ENCODE measurements at regions not wholly inside any gene's neighbourhood (a gene's known extent, or its start where the extent isn't known, plus 50 kb on each side); places are given as distances from the start of the nearest gene placed in this dataset.

GRCh38 chr16:6645768-6646568 lies 686.7 kb upstream of the RBFOX1 start:
- no peak for DNase-seq (ENCODE audit: low spot score)
- intact Hi-C loops (cut with DNase I), result loop anchor here (10.0 kb wide), 1 partner anchor 1411 kb away; no protein-coding TSS in a partner anchor

DNA sequence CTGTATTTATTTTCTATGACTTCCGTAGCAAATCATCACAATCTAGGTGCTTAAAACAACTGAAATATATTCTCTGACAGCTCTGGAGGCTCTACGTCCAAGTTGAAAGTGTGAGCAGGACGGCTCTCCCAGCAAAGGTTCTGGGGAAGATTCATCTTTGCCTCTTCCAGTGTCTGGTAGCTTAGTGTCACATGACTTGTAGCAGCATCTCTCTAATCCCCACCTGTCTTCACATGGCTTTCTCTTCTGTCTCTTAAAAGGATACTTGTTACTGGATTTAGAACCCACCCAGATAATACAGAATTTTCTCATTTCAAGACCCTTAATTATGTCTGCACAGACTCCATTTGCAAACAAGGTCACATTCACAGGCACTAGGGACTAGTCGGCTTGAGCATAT lies 687.7 kb upstream of the RBFOX1 start:
- intact Hi-C loops (cut with DNase I), result loop anchor here (5.0 to 10.0 kb wide), 2 partner anchors 1143 to 1410 kb away; no protein-coding TSS in a partner anchor
- DNase-seq (ENCODE audit: low spot score), result no peak

DNA sequence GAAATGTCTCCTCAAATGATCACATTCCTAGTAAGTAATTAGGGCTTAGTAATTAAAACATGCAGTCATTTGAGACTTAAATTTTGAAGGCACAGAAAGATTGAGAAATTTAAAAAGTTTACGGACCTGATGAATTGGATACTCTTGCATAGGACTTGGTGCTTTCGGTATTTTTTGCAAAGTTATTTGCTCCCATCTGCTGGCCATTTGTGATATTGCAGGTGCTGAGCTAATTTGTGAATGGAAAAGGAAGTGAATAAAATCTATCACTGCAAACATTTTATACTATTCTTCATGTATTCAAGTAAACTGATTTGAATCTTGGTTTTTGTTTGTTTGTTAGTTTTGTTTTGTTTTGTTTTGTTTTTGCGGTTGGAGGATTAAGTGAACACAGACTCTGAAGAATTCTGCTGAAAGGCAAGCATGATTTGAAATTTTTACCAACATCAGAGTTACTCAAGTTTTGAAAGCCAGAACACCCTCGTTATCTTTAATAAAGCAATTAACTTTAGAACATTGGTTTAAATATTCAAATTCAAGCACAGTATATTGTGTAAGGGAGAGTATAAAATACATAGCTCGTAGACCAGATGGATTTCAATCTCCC lies 689.5 kb upstream of the RBFOX1 start:
- DNase-seq (ENCODE audit: low spot score), result no peak
- intact Hi-C loops (cut with DNase I), result loop anchor here (5.0 to 10.0 kb wide), 2 partner anchors 1141 to 1408 kb away; no protein-coding TSS in a partner anchor

DNA sequence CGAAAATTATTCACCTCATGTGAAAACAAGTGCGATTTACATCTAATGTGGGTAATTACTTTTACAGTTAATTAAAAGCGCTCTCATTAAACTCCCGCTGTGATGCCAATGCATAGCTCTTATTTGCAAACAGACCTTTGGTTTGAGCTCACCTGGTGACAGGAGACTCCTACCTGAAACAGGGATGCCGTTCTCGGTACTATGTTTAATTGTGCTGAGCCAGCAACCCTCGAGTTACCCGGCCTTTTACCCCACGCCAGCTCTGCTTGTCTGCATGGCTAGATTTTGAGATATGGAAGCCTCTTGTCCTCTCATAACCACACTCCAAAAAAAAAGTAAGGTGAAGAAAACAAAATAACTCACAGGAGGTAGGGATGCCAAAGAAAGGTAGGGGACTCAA lies 690.4 kb upstream of the RBFOX1 start:
- intact Hi-C loops (cut with DNase I), result loop anchor here (5.0 to 10.0 kb wide), 2 partner anchors 1140 to 1407 kb away; no protein-coding TSS in a partner anchor
- DNase-seq (ENCODE audit: low spot score), result no peak

GRCh38 chr16:6641091-6641490 lies 691.6 kb upstream of the RBFOX1 start:
- intact Hi-C loops (cut with DNase I), result loop anchor here (5.0 to 10.0 kb wide), 2 partner anchors 1139 to 1406 kb away; no protein-coding TSS in a partner anchor
- DNase-seq (ENCODE audit: low spot score), result no peak

GRCh38 chr16:6636457-6636856 lies 696.2 kb upstream of the RBFOX1 start:
- intact Hi-C loops (cut with DNase I), result no loop called here
- no peak for DNase-seq (ENCODE audit: low spot score)

DNA sequence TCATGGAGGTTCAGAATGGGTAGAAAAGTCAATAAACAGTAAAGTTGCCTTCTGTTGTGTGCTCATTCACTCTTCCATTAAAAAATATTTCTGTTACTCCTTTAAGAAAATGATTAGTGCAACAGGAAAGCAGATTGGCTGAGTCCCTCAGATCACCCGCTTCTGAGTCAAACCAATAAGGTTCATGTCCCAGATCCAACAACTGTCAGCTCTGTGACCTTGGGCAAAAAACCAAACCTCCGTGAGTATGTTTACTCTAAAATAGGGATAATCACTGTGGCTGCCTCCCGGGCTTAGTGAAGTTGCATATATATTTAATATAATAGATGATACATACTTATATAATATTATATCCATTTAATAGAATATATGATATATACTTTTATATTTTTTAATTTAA lies 698.5 kb upstream of the RBFOX1 start:
- DNase-seq (ENCODE audit: low spot score), result no peak
- intact Hi-C loops (cut with DNase I), result no loop called here

GRCh38 chr16:6633456-6633855 lies 699.2 kb upstream of the RBFOX1 start:
- intact Hi-C loops (cut with DNase I), result no loop called here

DNA sequence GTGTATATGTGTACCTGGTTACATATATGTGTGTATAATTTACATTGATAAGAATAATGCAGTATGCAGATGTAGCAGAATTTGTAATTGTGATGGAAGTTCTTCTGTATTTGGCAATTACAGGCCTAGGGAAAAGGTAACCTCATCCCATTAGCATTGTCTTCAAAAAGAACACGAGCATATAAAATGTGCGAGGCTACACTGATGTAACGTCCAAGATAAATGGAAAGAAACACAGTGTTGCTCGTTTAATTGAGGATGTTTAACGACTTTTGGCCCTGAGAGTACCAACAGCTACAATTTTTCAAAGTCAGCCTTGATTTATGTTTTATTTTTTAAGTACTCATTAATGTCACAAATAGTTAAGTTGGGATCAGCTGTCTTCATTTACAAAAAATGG lies 703.5 kb upstream of the RBFOX1 start:
- intact Hi-C loops (cut with DNase I), result no loop called here

More at GRCh38 chr16:6633456-6633855, 699.2 kb upstream of the RBFOX1 start:
- DNase-seq (ENCODE audit: low spot score), result no peak

DNA sequence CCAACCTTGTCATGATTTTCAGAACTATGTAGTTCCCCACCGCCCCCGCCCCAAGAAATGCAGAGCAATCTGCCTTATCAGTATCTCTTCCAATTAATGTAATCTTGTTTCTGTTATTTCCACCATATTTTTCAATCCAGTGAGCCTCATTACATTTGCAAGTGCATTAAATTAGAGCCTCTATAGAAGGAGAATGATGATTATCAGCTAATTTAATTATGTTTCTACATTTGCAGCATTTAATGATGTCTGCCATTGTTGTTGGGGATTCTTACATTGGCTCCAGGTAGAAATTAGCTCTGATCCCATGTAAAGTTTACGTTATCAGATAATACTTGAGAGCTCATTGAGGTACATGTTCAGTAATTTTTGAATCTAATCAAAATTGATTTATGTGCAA lies 707.0 kb upstream of the RBFOX1 start:
- no peak for DNase-seq (ENCODE audit: low spot score)
- intact Hi-C loops (cut with DNase I), result no loop called here

More for the DNA sequence above, 703.5 kb upstream of the RBFOX1 start:
- no peak for DNase-seq (ENCODE audit: low spot score)

DNA sequence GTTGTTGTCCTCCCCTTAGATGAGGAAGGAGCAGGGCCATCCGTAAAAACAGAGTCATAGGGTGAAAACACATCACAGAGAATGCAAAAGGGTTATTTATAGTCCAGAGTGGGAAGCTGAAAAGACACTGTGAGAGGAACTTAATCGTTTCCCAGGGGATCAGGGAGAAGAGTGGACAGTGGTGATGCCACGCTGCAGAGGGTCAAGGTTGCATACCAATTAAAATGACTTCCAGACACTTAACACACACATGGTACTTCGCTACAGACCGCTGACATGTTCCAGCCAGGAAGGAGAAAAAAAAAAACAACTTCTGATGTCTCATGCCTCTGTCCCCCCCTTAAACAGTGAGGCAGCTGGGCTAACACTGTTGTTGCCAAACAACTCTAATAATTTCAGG lies 713.8 kb upstream of the RBFOX1 start:
- DNase-seq (ENCODE audit: low spot score), result no peak
- intact Hi-C loops (cut with DNase I), result no loop called here

GRCh38 chr16:6616746-6617145 lies 715.9 kb upstream of the RBFOX1 start:
- intact Hi-C loops (cut with DNase I), result no loop called here
- DNase-seq (ENCODE audit: low spot score), result no peak

DNA sequence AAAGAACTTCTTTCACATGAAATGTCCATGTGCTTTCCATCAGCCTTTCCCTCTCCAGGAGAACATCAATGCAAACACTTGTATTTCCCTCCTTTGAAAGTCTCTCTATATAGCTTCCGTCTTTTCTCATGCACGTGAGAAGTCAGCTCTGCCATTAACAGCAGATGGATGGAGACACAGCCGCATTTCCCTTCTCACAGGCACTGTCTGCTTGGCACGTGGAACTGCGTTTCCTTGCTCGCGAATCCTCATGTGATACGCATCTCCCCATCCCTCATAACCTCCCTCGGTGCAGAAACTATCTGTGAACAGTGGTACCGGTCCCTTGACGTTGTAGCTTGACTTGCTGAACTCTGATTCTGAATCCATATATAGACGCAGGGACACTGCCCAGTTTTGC lies 717.0 kb upstream of the RBFOX1 start:
- intact Hi-C loops (cut with DNase I), result no loop called here
- no peak for DNase-seq (ENCODE audit: low spot score)

DNA sequence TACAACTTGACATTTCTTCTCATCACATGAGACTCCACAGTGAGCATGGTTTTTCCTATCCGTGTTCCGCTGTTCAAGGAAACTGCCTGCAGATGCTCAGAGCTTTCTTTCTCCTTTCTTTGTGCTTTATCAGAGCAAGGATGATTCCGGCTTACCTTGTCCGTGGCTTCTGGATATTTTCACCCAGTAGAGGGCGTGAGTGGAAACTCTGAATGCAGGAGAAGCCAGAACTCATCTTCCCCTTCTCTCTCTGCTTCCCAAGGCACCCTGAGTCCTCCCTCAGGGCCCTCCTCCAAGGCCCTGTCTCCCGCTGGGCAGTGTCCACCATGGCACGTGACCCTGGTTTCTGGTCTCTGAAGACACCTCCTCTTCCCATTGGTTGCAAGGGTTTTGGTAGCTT lies 721.1 kb upstream of the RBFOX1 start:
- no peak for DNase-seq (ENCODE audit: low spot score)
- intact Hi-C loops (cut with DNase I), result no loop called here

GRCh38 chr16:6605490-6605889 lies 727.2 kb upstream of the RBFOX1 start:
- intact Hi-C loops (cut with DNase I), result no loop called here
- DNase-seq (ENCODE audit: low spot score), result no peak

- intact Hi-C loops (cut with DNase I), result no loop called here
- DNase-seq (ENCODE audit: low spot score), result no peak
These were observed 728.8 kb upstream of the RBFOX1 start for GRCh38 chr16:6603780-6604325.

GRCh38 chr16:6602405-6602804 lies 730.2 kb upstream of the RBFOX1 start:
- DNase-seq (ENCODE audit: low spot score), result no peak
- intact Hi-C loops (cut with DNase I), result no loop called here

GRCh38 chr16:6600167-6600566 lies 732.5 kb upstream of the RBFOX1 start:
- DNase-seq (ENCODE audit: low spot score), result no peak
- intact Hi-C loops (cut with DNase I), result no loop called here

DNA sequence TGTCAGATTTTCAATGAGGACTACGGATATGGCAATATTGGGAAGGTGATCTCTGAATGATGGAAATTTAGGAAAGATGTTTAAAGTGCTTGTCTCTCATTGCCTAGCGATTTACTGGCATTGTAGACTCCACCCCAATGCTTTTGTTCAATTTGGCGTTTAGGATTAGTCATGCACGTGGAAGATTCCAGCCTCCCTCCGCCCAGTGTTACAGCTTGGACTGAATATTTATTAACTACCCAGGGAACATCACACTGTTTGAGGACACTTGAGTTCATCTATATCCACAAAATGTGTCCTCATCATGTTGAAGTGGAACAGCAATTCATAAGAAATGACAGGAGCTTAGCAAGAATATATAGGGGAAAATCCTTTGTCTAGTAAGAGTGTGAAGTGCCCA lies 738.8 kb upstream of the RBFOX1 start:
- no peak for DNase-seq (ENCODE audit: low spot score)
- intact Hi-C loops (cut with DNase I), result no loop called here

DNA sequence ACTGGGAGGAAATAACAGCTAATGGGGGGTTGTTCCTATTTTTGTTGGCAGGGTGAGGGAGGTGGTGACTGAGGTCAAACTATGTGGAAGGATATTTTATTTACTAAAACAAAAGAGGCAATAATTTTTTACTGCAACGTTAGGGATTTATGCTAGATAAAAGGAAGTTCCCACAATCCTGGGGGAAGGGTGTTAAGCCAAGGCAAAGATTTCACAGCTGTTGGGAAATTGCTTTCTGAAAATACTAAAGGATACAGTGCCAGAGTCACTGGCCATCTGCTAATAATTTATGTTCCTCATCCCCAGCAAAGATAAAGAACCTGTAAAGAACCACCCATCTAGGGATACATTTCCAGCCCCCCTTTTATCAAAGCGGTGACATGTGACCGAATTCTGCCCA lies 756.0 kb upstream of the RBFOX1 start:
- DNase-seq (ENCODE audit: low spot score), result no peak
- intact Hi-C loops (cut with DNase I), result no loop called here

DNA sequence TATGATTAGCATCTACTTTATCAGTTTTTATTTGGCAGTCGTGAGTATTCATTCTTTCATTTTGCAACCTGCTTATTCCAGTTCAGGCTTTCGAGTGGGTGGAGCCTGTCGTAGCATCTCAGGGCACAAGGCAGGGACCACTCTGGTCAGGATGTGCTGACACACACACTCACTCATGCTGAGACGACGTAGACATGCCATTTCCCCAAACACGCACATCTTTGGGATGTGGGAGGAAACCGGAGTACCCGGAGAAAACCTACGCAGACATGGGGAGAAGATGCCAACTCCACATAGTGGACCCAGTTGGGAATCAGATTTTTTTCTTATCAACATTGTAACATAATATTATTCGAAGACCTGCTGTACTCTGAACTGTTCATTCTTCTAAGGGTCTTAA lies 756.5 kb upstream of the RBFOX1 start:
- intact Hi-C loops (cut with DNase I), result no loop called here
- DNase-seq (ENCODE audit: low spot score), result no peak

All from cardiac septum (tissue), 1 donor.